Thoracic aorta (tissue), 2 donors: ENCODE measurements at regions not wholly inside any gene's neighbourhood (a gene's known extent, or its start where the extent isn't known, plus 50 kb on each side); places are given as distances from the start of the nearest gene placed in this dataset.

Source experiments
- ATAC-seq: fragments of 150-250 bp; one replicate; pipeline ENCODE4 v1.8.0; 2017; ENCODE audit warnings: low read depth; ENCODE audit not compliant: insufficient number of reproducible peaks, low FRiP score
- DNase-seq: peaks from one replicate; pipeline ENCODE4 v3.0.0-alpha.2; 2020; ENCODE audit warnings: low spot score
- H3K27ac ChIP-seq, 2 donors: fragments of 200-600 bp; sonication (generic); 1 replicate in 1 of 2; 2 replicates in 1 of 2; pipeline ENCODE4 v1.5.1; 2016; ENCODE audit warnings: mild to moderate bottlenecking in 2 of 2, moderate library complexity in 2 of 2
- H3K27me3 ChIP-seq: fragments of 200-600 bp; sonication (generic); replicated peaks from 2 replicates; pipeline ENCODE4 v1.6.0; 2016; ENCODE audit warnings: mild to moderate bottlenecking; ENCODE audit not compliant: insufficient read depth
- H3K36me3 ChIP-seq: fragments of 200-600 bp; sonication (generic); one replicate; pipeline ENCODE4 v1.5.1; 2016
- H3K4me1 ChIP-seq, 2 donors: fragments of 200-600 bp; sonication (generic); 1 replicate in 1 of 2; 2 replicates in 1 of 2; pipeline versions ENCODE4 v1.5.1 to v1.6.0; 2016; ENCODE audit warnings: low read depth in 2 of 2, mild to moderate bottlenecking in 1 of 2; ENCODE audit not compliant: control insufficient read depth in 1 of 2
- H3K4me3 ChIP-seq: fragments of 200-600 bp; sonication (generic); 2 replicates; pipeline ENCODE4 v1.5.1; 2016; ENCODE audit warnings: mild to moderate bottlenecking
- H3K9me3 ChIP-seq: fragments of 200-600 bp; sonication (generic); 2 replicates; pipeline ENCODE4 v1.5.1; 2016
- TF ChIP-seq, protein P1 (sequence below): fragments of 200-600 bp; sonication (generic); IDR thresholded peaks from one replicate; pipeline ENCODE4 v1.5.1; 2019; ENCODE audit warnings: antibody characterized with exemption

DNA sequence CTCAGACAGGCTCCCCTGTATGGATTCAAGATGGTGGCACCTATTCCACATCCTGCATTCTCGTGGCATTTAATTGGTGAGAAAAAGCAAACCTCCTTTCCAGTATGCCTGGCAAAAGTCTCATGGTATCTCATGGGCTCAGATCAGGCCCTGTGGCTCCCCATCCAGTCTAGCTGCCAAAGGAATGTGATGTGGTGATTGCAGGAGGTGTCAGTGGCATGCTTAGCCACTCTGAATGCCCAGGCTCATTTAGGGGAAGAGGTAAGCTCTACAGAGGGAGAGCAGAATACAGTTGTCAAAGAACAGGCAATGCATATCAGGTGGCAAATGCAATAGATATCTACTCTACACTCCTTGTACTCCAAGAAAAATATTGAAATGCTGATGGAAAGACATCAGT, 146.7 kb downstream of the SPATA19 start:
- TF ChIP-seq, protein P1, sequence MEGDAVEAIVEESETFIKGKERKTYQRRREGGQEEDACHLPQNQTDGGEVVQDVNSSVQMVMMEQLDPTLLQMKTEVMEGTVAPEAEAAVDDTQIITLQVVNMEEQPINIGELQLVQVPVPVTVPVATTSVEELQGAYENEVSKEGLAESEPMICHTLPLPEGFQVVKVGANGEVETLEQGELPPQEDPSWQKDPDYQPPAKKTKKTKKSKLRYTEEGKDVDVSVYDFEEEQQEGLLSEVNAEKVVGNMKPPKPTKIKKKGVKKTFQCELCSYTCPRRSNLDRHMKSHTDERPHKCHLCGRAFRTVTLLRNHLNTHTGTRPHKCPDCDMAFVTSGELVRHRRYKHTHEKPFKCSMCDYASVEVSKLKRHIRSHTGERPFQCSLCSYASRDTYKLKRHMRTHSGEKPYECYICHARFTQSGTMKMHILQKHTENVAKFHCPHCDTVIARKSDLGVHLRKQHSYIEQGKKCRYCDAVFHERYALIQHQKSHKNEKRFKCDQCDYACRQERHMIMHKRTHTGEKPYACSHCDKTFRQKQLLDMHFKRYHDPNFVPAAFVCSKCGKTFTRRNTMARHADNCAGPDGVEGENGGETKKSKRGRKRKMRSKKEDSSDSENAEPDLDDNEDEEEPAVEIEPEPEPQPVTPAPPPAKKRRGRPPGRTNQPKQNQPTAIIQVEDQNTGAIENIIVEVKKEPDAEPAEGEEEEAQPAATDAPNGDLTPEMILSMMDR = no peak
- DNase-seq = no peak
- no peaks in the 10 kb centered on the region for H3K27me3 ChIP-seq
- H3K27ac ChIP-seq = no peak overlapping the region
- no peaks in the 10 kb centered on the region for H3K36me3 ChIP-seq
- no peaks in the 10 kb centered on the region for H3K9me3 ChIP-seq
- no peak overlapping the region for H3K4me3 ChIP-seq
- H3K4me1 ChIP-seq = no peaks in the 10 kb centered on the region
- ATAC-seq = no peak

DNA sequence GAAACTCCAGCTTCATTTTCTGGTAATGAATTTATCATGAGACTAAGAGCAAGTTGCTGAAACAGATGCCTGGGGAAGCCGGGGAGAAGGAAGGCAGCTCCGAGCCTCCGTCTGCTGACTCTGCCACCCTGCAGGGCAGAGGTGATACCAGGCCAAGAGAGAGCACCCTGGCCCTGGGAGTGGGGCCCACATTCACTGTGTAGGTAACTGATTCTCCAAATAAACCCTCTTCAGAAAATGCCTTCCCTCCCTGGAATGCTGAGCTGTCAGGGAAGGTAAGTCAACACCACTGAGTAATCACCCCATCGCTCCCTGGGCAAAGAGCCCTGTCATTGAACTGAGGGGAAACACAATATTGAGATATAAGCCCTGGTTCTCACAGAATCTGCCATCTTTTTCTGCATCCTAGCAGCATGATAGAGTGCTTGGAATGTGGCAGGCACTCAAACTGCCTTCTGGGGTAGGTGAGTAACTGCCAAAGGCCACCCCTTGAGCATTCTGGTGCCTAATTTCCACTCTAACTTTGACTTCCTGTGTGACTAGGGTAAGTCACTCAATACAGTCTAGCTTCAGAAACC, 147.6 kb downstream of the SPATA19 start:
- H3K27me3 ChIP-seq = no peaks in the 10 kb centered on the region
- ATAC-seq = no peak
- H3K9me3 ChIP-seq = no peaks in the 10 kb centered on the region
- no peak overlapping the region for H3K4me3 ChIP-seq
- DNase-seq = no peak
- no peaks in the 10 kb centered on the region for H3K4me1 ChIP-seq
- H3K36me3 ChIP-seq = no peaks in the 10 kb centered on the region
- TF ChIP-seq, protein P1 = no peak
- no peak overlapping the region for H3K27ac ChIP-seq

DNA sequence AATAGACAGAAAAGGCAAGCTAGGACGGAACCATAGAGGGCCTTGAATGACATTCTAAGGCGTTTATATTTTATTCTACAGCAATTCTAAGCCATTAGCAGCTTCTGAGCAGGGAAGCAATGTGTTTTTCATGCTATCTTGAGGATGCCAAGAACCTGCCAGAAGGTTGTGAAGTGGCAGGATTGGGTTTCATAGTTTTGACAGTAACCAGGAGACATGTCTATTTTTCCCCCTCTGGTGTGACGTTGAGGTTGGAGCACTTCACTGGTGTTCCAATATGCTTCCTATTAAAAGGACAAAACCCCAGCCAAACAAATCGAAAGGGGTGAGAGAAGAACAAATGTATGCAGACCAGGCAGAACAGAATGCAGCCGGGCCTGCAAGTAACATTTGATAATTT, 148.2 kb downstream of the SPATA19 start:
- H3K9me3 ChIP-seq = no peaks in the 10 kb centered on the region
- no peak overlapping the region for H3K27ac ChIP-seq
- no peaks in the 10 kb centered on the region for H3K4me1 ChIP-seq
- DNase-seq (no peak), ATAC-seq (no peak)
- H3K36me3 ChIP-seq = no peaks in the 10 kb centered on the region
- H3K27me3 ChIP-seq = no peaks in the 10 kb centered on the region
- H3K4me3 ChIP-seq = no peak overlapping the region
- TF ChIP-seq, protein P1 = no peak

DNA sequence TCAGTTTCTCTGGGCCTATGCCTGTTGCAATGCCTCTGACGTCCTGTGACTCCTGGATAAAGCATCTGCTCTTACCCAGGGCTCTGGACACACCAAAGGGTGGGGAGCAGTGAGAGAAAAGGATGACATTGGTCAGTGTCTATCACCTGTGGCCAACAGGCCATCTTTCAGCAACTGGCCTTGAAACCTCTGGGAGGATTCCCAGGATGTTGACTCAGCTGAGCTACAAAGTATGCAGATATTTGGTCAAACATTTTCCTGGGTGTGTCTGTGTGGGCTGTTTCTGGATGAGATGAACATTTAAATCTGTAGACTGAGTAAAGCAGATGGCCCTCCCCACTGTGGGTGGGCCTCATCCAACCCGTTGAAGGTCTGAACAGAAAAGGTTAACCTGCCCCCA, 149.9 kb downstream of the SPATA19 start:
- DNase-seq (no peak), ATAC-seq (no peak)
- no peaks in the 10 kb centered on the region for H3K27me3 ChIP-seq
- TF ChIP-seq, protein P1 = no peak
- no peaks in the 10 kb centered on the region for H3K4me1 ChIP-seq
- H3K27ac ChIP-seq = no peak overlapping the region
- no peaks in the 10 kb centered on the region for H3K36me3 ChIP-seq
- no peak overlapping the region for H3K4me3 ChIP-seq
- H3K9me3 ChIP-seq = no peaks in the 10 kb centered on the region

DNA sequence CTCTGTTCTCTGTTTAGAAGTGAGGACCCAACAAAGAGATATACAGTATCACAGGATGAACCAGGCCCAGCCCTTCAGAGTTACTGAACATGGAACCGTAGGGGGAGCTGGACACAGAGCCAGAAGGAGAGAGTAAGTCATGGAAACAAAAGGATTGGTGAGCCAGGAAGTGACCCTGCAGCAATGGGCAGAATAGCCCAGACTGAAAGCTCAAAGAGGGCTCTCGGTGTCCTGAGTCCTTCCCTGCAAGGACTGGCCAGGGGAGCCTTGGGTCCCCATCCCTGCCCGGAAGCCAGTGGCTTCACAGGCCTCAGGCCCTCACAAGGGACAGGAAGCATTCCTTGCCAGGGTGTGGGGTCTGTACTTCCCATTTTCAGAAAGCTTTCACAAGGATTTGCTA, 150.6 kb downstream of the SPATA19 start:
- ATAC-seq (no peak), DNase-seq (no peak)
- H3K9me3 ChIP-seq = no peaks in the 10 kb centered on the region
- H3K36me3 ChIP-seq = no peaks in the 10 kb centered on the region
- no peaks in the 10 kb centered on the region for H3K4me1 ChIP-seq
- TF ChIP-seq, protein P1 = no peak
- no peak overlapping the region for H3K27ac ChIP-seq
- no peaks in the 10 kb centered on the region for H3K27me3 ChIP-seq
- H3K4me3 ChIP-seq = no peak overlapping the region
